Transverse colon (tissue), 3 donors: ENCODE measurements at regions not wholly inside any gene's neighbourhood (a gene's known extent, or its start where the extent isn't known, plus 50 kb on each side); places are given as distances from the start of the nearest gene placed in this dataset.

ENCODE experiments used
- POLR2A ChIP-seq: fragments of 450-650 bp; IDR thresholded peaks from one replicate; pipeline ENCODE4 v1.6.1; 2016; ENCODE audit warnings: antibody characterized with exemption, mild to moderate bottlenecking, moderate library complexity
- TF ChIP-seq, protein P1 (sequence below), 5 experiments: fragments of 200-600 bp in 3 of 5; fragments of 450-650 bp in 2 of 5; sonication (generic) in 3 of 5; IDR thresholded peaks; 1 replicate in 2 of 5; 2 replicates in 3 of 5; pipeline ENCODE4 v1.5.1; 2016 to 2017; ENCODE audit warnings: antibody characterized with exemption in 5 of 5, inconsistent platforms in 3 of 5, mild to moderate bottlenecking in 2 of 5, moderate library complexity in 1 of 5

DNA sequence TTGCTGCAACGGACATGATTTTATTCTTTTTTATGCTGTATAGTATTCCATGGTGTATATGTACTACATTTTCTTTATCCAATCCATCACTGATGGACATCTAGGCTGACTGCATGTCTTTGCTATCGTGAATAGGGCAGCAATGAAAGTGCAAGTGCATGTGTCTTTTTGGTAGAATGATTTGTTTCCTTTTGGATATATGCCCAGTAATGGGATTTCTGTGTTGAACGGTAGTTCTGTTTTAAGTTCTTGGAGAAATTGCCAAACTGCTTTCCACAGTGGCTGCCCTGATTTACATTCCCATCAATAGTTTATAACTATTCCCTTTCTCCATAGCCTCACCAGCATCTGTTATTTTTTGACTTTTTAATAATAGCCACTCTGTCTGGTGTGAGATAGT, 99.7 kb upstream of the CRIM1 start:
- TF ChIP-seq, protein P1, sequence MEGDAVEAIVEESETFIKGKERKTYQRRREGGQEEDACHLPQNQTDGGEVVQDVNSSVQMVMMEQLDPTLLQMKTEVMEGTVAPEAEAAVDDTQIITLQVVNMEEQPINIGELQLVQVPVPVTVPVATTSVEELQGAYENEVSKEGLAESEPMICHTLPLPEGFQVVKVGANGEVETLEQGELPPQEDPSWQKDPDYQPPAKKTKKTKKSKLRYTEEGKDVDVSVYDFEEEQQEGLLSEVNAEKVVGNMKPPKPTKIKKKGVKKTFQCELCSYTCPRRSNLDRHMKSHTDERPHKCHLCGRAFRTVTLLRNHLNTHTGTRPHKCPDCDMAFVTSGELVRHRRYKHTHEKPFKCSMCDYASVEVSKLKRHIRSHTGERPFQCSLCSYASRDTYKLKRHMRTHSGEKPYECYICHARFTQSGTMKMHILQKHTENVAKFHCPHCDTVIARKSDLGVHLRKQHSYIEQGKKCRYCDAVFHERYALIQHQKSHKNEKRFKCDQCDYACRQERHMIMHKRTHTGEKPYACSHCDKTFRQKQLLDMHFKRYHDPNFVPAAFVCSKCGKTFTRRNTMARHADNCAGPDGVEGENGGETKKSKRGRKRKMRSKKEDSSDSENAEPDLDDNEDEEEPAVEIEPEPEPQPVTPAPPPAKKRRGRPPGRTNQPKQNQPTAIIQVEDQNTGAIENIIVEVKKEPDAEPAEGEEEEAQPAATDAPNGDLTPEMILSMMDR (IDR thresholded peaks at IDR 0.05) = no peak
- TF ChIP-seq POLR2A = no peak
